ENCODE measurements at regions not wholly inside any gene's neighbourhood (a gene's known extent, or its start where the extent isn't known, plus 50 kb on each side); places are given as distances from the start of the nearest gene placed in this dataset.
"Not testable (repeated sequence)": the region's sequence is repeated elsewhere in the genome, so short reads cannot be mapped to it uniquely, and the experiment has no call there.

DNA sequence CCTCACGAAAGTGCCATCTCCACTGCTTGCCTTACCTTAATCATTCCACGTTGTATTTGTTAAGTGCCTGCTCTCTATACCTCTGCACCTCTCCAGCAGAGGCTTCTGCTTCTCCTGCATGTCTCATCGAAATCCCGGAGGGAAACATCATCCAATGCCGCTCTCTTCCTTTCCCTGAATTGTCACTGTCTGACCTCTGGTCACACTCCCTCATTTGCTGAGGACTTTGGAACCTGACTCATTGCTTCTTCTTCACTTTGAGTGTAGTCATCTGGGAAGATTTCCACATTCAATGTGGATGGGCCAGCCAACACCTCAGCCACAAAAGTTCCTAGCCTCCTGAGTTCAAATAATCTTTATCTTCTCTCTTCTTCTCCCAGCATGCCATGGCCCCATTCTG lies 78.9 kb upstream of the BEND6 start:
- no peak for DNase-seq (ENCODE audit: low read depth)
- TF ChIP-seq CTCF (IDR thresholded peaks at IDR 0.05; ENCODE audit: low read length, missing control alignments) = no peak
- H3K4me3 ChIP-seq (replicated peaks; ENCODE audit: low read depth, low read length) = no peak overlapping the region

DNA sequence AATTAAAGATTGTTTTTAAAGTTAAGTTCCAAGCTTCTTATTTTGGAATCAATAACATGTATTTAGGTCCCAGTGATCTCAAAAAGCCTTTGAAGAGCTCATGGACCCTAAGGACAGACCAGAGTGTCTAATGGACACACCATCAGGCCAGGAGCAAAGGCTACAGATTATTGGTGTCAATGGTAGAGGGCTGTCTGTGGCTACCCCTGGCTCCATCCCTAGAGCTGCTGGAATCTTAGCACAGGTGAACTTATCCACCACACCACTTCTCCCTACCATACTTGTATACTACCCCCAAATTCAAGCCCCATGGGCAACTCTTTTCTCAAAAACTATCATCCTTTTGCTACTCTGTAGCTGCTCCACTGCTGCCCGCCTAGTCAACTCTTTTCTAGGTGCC lies 79.4 kb upstream of the BEND6 start:
- DNase-seq (ENCODE audit: low read depth) = no peak
- no peak overlapping the region for H3K4me3 ChIP-seq (replicated peaks; ENCODE audit: low read depth, low read length)
- no peak for TF ChIP-seq CTCF (IDR thresholded peaks at IDR 0.05; ENCODE audit: low read length, missing control alignments)

DNA sequence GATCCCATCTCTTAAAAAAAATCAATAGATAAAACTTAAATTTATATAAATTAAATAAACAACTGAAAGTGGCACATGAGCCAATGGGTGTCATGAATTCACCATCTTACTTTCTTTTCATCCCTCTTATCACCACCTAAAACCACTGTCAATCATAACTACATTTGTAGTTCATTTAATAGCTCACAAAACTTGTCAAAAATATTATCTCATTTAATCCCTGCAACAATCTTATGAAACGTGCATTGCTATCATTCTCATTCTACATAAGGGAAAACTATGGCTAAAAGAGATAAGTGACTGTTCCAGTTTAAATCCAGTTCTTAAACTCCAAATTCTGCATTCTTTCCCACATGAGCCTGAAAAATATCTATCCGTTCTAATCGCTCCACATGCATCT lies 80.6 kb upstream of the BEND6 start:
- DNase-seq (ENCODE audit: low read depth) = no peak
- TF ChIP-seq CTCF (IDR thresholded peaks at IDR 0.05; ENCODE audit: low read length, missing control alignments) = no peak
- H3K4me3 ChIP-seq (replicated peaks; ENCODE audit: low read depth, low read length) = no peak overlapping the region

DNA sequence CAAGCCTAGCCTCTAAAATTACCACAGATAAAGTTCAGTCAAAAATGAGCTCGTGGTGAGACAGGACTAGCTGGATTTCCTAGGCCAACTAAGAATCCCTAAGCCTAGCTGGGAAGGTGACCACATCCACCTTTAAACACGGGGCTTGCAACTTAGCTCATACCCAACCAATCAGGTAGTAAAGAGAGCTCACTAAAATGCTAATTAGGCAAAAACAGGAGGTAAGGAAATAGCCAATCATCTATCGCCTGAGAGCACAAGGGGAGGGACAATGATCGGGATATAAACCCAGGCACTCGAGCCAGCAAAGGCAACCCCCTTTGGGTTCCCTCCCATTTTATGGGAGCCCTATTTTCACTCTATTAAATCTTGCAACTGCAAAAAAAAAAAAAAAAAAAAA lies 84.9 kb upstream of the BEND6 start:
- DNase-seq (ENCODE audit: low read depth); H3K4me3 ChIP-seq (replicated peaks; ENCODE audit: low read depth, low read length): not testable (repeated sequence)

DNA sequence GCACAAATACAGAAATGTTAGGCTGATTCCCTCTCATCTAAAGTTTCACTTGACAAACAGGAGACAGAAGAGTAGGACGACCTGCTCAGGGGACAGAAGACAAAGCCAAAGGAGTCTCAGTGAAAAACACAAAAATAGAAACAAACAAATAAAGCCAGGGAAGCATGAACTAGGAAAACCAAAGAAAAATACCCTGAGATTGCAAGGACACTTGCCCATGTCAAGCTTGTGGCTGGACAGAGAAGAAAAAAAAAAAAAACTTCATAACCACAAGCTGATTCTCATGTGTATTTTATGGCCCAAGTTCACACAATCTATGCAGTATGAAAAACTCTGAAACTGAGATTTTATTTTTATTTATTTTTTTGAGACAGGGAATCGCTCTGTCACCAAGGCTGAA lies 85.6 kb upstream of the BEND6 start:
- no peak overlapping the region for H3K4me3 ChIP-seq (replicated peaks; ENCODE audit: low read depth, low read length)
- no peak for TF ChIP-seq CTCF (IDR thresholded peaks at IDR 0.05; ENCODE audit: low read length, missing control alignments)
- DNase-seq (ENCODE audit: low read depth) = no peak

- DNase-seq (ENCODE audit: low read depth) = peak; percentile 93
- no peak for TF ChIP-seq CTCF (IDR thresholded peaks at IDR 0.05; ENCODE audit: low read length, missing control alignments)
- no peak overlapping the region for H3K4me3 ChIP-seq (replicated peaks; ENCODE audit: low read depth, low read length)
Observed at GRCh38 chr6:56868687-56869086, 86.2 kb upstream of the BEND6 start.

DNA sequence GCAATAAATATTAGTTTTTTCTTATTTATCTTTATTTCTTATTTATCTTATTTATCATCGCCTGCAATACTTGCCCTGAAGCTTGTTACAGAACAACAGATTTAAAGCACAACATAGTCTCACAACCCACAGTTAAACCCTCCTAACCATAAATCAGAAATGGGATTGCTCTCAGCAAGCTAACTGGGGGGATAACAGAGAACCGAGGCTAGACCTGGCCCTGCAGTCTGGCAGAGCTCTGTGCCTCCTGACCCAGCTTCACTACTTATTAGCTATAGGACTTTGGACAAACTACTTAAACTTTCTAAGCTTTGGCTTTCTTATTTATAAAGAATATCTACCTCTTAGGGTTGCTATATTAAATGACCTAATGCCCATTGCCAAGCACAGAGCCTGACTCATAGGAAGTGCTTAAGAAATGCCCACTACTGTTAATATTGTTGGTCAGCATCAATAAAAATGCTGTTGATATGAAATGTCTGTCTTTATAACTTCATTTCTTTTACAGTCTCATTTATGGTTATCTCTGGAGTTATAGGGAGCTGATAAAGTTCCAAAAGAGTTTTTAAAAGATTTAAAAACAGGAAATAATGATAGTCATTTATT lies 87.9 kb upstream of the BEND6 start:
- no peak overlapping the region for H3K4me3 ChIP-seq (replicated peaks; ENCODE audit: low read depth, low read length)
- peak; percentile 66 for DNase-seq (ENCODE audit: low read depth)
- no peak for TF ChIP-seq CTCF (IDR thresholded peaks at IDR 0.05; ENCODE audit: low read length, missing control alignments)

Measured in fibroblast of pulmonary artery (primary cell).